Ascending aorta (tissue), 2 donors: ENCODE measurements at regions not wholly inside any gene's neighbourhood (a gene's known extent, or its start where the extent isn't known, plus 50 kb on each side); places are given as distances from the start of the nearest gene placed in this dataset.
A peak's percentile ranks its signal among the peaks of the same experiment; 100 is the strongest.

Experiments
- DNase-seq, 2 donors: peaks; one replicate each; pipeline ENCODE4 v3.0.0-alpha.2; 2019; ENCODE audit warnings: low spot score in 2 of 2
- H3K27ac ChIP-seq, 2 donors: fragments of 200-600 bp; sonication (generic); one replicate each; pipeline ENCODE4 v1.5.1; 2016 to 2017; ENCODE audit warnings: mild to moderate bottlenecking in 1 of 2
- H3K27me3 ChIP-seq: fragments of 200-600 bp; sonication (generic); one replicate; pipeline ENCODE4 v1.5.1; 2017
- H3K36me3 ChIP-seq, 2 donors: fragments of 200-600 bp; sonication (generic); one replicate each; pipeline ENCODE4 v1.5.1; 2016
- H3K4me1 ChIP-seq, 2 donors: fragments of 200-600 bp; sonication (generic); one replicate each; pipeline ENCODE4 v1.5.1; 2016 to 2017; ENCODE audit warnings: mild to moderate bottlenecking in 1 of 2
- H3K4me3 ChIP-seq, 2 donors: fragments of 200-600 bp; sonication (generic); one replicate each; pipeline ENCODE4 v1.5.1; 2016 to 2017; ENCODE audit warnings: mild to moderate bottlenecking in 1 of 2
- H3K9me3 ChIP-seq, 2 donors: fragments of 200-600 bp; sonication (generic); one replicate each; pipeline ENCODE4 v1.5.1; 2016
- intact Hi-C: fragments of 100-400 bp; cut with DNase I; formaldehyde crosslinking; loops from one replicate; pipeline ENCODE4 v1.15.1; 2023
- TF ChIP-seq, protein P1 (sequence below), 3 experiments: fragments of 200-600 bp in 2 of 3; fragments of 450-650 bp in 1 of 3; sonication (generic) in 2 of 3; IDR thresholded peaks; one replicate each; pipeline ENCODE4 v1.5.1; 2016 to 2019; ENCODE audit warnings: antibody characterized with exemption in 3 of 3, mild to moderate bottlenecking in 1 of 3, moderate library complexity in 1 of 3

DNA sequence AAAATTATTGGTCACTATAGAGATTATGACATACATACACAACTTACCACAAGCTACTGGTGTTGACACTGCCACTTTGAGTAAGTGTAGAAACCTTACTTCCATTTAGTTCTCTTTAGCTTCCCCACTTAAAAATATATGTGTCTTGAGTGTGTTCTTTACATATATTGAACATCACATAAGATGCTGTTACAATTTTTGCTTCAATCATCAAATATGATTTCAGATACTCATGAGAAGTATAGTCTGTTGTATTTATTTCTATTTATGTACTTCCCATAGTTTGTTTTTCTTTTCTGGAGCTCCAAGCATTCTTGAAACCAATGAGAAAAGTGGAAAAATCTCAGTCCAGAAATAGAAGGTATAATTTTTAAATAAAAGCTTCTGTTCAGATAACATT, 102.7 kb upstream of the SDK1 start:
- Histone ChIP-seq H3K4me3 (no peak overlapping the region), H3K4me1 (no peaks in the 10 kb centered on the region), H3K27ac (no peak overlapping the region), H3K9me3 (peaks cover 0 to 11% of the 10 kb centered on the region in 2 donors), H3K27me3 (no peaks in the 10 kb centered on the region), H3K36me3 (no peaks in the 10 kb centered on the region)
- no peak for DNase-seq
- TF ChIP-seq, protein P1, sequence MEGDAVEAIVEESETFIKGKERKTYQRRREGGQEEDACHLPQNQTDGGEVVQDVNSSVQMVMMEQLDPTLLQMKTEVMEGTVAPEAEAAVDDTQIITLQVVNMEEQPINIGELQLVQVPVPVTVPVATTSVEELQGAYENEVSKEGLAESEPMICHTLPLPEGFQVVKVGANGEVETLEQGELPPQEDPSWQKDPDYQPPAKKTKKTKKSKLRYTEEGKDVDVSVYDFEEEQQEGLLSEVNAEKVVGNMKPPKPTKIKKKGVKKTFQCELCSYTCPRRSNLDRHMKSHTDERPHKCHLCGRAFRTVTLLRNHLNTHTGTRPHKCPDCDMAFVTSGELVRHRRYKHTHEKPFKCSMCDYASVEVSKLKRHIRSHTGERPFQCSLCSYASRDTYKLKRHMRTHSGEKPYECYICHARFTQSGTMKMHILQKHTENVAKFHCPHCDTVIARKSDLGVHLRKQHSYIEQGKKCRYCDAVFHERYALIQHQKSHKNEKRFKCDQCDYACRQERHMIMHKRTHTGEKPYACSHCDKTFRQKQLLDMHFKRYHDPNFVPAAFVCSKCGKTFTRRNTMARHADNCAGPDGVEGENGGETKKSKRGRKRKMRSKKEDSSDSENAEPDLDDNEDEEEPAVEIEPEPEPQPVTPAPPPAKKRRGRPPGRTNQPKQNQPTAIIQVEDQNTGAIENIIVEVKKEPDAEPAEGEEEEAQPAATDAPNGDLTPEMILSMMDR (IDR thresholded peaks at IDR 0.05) = no peak
- intact Hi-C loops = no loop called here

DNA sequence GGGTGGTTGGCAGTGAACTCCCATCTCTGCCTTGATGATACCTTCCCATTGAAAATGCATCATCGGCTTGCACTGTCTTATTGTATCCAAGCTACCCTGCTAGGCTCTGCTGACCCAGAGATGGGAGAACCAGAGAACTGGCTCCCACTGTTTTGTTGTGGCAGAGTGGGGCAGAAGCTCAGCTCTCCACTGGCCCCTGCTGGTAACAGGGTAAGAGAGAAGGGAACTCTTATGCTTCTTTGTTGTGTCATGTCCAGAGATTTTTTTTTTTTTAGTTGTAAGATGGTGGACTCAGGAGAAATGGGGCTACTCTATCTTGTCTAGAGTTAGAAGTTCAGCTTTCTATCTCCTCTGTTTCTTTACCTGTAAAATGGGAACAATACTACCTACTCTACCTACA, 100.5 kb upstream of the SDK1 start:
- Histone ChIP-seq H3K4me3 (no peak overlapping the region), H3K27me3 (no peaks in the 10 kb centered on the region), H3K9me3 (peaks cover 0 to 11% of the 10 kb centered on the region in 2 donors), H3K36me3 (no peaks in the 10 kb centered on the region), H3K27ac (no peak overlapping the region), H3K4me1 (no peaks in the 10 kb centered on the region)
- intact Hi-C loops = no loop called here
- TF ChIP-seq, protein P1 (IDR thresholded peaks at IDR 0.05) = no peak
- peak in 1 of 2 donors; percentile 46 for DNase-seq

DNA sequence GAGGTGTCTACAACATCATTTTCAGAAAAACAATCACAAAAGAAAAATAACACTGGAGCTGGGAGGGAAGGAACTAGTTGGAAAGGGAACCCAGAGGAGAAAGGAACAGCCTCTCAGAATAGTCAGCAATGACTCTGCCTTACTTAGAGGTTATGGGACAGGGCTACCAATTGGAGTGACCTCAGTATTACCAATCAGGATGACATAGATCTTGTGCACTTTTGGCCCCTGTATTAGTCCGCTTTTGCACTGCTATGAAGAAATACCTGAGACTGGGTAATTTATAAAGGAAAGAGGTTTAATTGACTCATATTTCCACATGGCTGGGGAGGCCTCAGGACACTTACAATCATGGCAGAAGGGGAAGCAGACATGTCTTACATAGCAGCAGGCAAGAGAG, 99.7 kb upstream of the SDK1 start:
- no peak overlapping the region for H3K4me3 ChIP-seq
- DNase-seq = no peak
- TF ChIP-seq, protein P1 (IDR thresholded peaks at IDR 0.05) = no peak
- H3K9me3 ChIP-seq = peaks cover 0 to 11% of the 10 kb centered on the region in 2 donors
- H3K36me3 ChIP-seq = no peaks in the 10 kb centered on the region
- no peaks in the 10 kb centered on the region for H3K4me1 ChIP-seq
- H3K27me3 ChIP-seq = no peaks in the 10 kb centered on the region
- intact Hi-C loops = no loop called here
- no peak overlapping the region for H3K27ac ChIP-seq

DNA sequence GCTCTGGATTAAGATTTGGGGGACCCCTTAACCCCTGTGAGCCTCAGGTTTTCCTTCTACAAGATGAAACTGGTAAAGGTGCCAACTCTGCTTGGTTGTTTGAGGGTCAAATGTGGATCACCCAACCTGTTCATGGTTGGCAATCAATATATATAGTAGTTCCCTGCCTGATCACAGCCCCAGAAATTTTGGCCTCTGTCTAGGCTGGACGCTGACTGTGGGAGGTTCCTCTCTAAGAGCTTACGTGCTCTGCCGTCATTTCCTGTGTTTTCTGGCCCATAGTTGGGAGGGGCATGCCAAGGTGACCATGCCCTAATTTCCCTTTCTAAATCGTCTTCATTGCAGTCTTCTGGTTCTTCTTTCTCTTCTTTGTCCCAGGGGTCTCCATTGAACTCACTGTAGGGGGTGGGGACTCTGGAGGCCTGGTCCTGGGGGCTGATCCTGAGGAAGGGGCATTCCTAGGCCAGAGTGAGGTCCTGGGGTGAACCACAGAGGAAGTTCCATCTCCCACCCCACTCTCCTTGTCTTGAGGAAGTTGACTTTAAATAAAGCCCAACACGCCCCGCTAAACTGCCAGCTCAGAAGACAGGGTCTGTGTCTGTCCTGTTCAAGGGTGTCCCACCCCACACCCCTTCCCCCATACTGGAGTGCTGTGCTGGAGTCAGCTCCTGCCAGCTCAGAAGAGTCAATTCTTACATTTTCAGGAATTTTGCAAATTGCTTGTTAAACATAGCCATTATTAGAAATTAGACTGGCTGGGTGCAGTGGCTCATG, 98.9 kb upstream of the SDK1 start:
- no peak overlapping the region for H3K4me3 ChIP-seq
- DNase-seq = peak in 1 of 2 donors; percentile 59

DNA sequence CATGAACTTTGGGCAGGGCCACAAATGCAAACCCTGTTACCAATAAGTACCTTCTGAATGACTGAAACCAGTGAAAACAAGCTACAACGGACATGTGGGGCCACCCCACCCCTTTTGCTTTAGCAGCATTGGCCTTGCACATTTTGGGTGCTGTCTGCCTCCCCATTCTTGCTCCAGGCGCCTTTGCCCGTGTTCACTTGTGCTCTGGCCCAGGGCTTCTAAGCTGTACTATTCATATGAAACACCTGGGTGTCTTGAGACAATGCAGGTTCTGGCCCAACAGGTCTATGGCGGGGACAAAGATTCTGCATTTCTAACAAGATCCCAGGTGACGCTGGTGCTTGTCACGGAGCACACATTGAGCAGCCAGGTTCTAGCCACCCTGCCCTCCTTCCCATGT, 96.5 kb upstream of the SDK1 start:
- Histone ChIP-seq H3K4me3 (no peak overlapping the region), H3K36me3 (no peaks in the 10 kb centered on the region), H3K9me3 (no peaks in the 10 kb centered on the region), H3K4me1 (no peaks in the 10 kb centered on the region), H3K27me3 (no peaks in the 10 kb centered on the region), H3K27ac (no peak overlapping the region)
- intact Hi-C loops = no loop called here
- peak in 1 of 2 donors; percentile 39 for DNase-seq
- TF ChIP-seq, protein P1 (IDR thresholded peaks at IDR 0.05) = no peak

More for the DNA sequence above, 98.9 kb upstream of the SDK1 start:
- Histone ChIP-seq H3K36me3 (no peaks in the 10 kb centered on the region), H3K4me1 (no peaks in the 10 kb centered on the region), H3K9me3 (peaks cover 0 to 11% of the 10 kb centered on the region in 2 donors), H3K27ac (no peak overlapping the region), H3K27me3 (no peaks in the 10 kb centered on the region)
- intact Hi-C loops = no loop called here
- TF ChIP-seq, protein P1 (IDR thresholded peaks at IDR 0.05) = no peak
